Endodermal cell (in vitro differentiated cells): ENCODE measurements at regions not wholly inside any gene's neighbourhood (a gene's known extent, or its start where the extent isn't known, plus 50 kb on each side); places are given as distances from the start of the nearest gene placed in this dataset.

Experiments
- DNase-seq: peaks from one replicate; pipeline ENCODE4 v3.0.0-alpha.2; 2017
- H3K27ac ChIP-seq: 2 replicates; pipeline ENCODE4 v1.5.1; 2013; ENCODE audit warnings: mild to moderate bottlenecking, low read depth, low read length, moderate library complexity
- H3K27me3 ChIP-seq: 2 replicates; pipeline ENCODE4 v1.6.1; 2013; ENCODE audit warnings: mild to moderate bottlenecking, low read length, moderate library complexity; ENCODE audit not compliant: insufficient read depth, control insufficient read depth, poor library complexity, severe bottlenecking
- H3K36me3 ChIP-seq: 2 replicates; pipeline ENCODE4 v1.7.0; 2013; ENCODE audit warnings: mild to moderate bottlenecking, low read length, moderate library complexity; ENCODE audit not compliant: control insufficient read depth, insufficient read depth
- H3K4me1 ChIP-seq: one replicate; pipeline ENCODE4 v1.7.0; 2013; ENCODE audit warnings: low read length; ENCODE audit not compliant: control insufficient read depth, insufficient read depth
- H3K4me3 ChIP-seq: 2 replicates; pipeline ENCODE4 v1.5.1; 2013; ENCODE audit warnings: mild to moderate bottlenecking, low read length, moderate library complexity
- H3K9ac ChIP-seq: 2 replicates; pipeline ENCODE4 v1.6.1; 2013; ENCODE audit warnings: mild to moderate bottlenecking, low read length, moderate library complexity; ENCODE audit not compliant: poor library complexity, severe bottlenecking; ENCODE audit errors: extremely low read depth
- H3K9me3 ChIP-seq: 2 replicates; pipeline ENCODE4 v1.6.1; 2013; ENCODE audit warnings: mild to moderate bottlenecking, low read length, moderate library complexity; ENCODE audit not compliant: control insufficient read depth
- H3K27ac Mint-ChIP-seq: 2 replicates; pipeline ENCODE4 v1.8.0; 2020; ENCODE audit warnings: mixed read lengths
- H3K27me3 Mint-ChIP-seq: 2 replicates; pipeline ENCODE4 v1.8.0; 2021; ENCODE audit warnings: mild to moderate bottlenecking, mixed read lengths; ENCODE audit not compliant: insufficient read depth
- H3K36me3 Mint-ChIP-seq: 2 replicates; pipeline ENCODE4 v1.8.0; 2020; ENCODE audit warnings: low read depth, mixed read lengths
- H3K4me1 Mint-ChIP-seq: 2 replicates; pipeline ENCODE4 v1.8.0; 2020; ENCODE audit warnings: mixed read lengths
- H3K4me3 Mint-ChIP-seq: 2 replicates; pipeline ENCODE4 v1.8.0; 2020; ENCODE audit warnings: mild to moderate bottlenecking, moderate library complexity, mixed read lengths
- H3K9me3 Mint-ChIP-seq: 2 replicates; pipeline ENCODE4 v1.8.0; 2020; ENCODE audit warnings: mild to moderate bottlenecking, mixed read lengths
- CTCF ChIP-seq: fragments of 200-600 bp; sonication (generic); conservative IDR thresholded peaks from 2 replicates; pipeline ENCODE4 v1.5.0; 2021; ENCODE audit warnings: antibody characterized with exemption, mild to moderate bottlenecking
- WGBS, 2 experiments: methylation state at CpG; one replicate each; pipeline versions ENCODE4 v1.1.5 to v1.1.7; 2013; ENCODE audit warnings: missing lambda C conversion rate in 2 of 2, mixed read lengths in 1 of 2; ENCODE audit not compliant: insufficient coverage in 1 of 2, insufficient read length in 1 of 2; 5-methylcytosine and 5-hydroxymethylcytosine counted together

- H3K9me3 ChIP-seq: peaks cover 10% of the 10 kb centered on the region
- no peak for DNase-seq
- H3K27ac Mint-ChIP-seq: no peak overlapping the region
- no peak overlapping the region for H3K4me3 Mint-ChIP-seq
- H3K36me3 ChIP-seq: no peaks in the 10 kb centered on the region
- WGBS, 2 experiments: 89 to 93% methylated on average over 6 of the region's 6 CpGs
- H3K27me3 Mint-ChIP-seq: no peaks in the 10 kb centered on the region
- H3K9me3 Mint-ChIP-seq: peaks cover 22% of the 10 kb centered on the region
- no peak overlapping the region for H3K9ac ChIP-seq
- H3K4me1 ChIP-seq: no peaks in the 10 kb centered on the region
- H3K4me3 ChIP-seq: no peak overlapping the region
- no peak for TF ChIP-seq CTCF
- H3K27ac ChIP-seq: peak overlapping the region; percentile 66
- peaks cover 3% of the 10 kb centered on the region for H3K36me3 Mint-ChIP-seq
- H3K4me1 Mint-ChIP-seq: no peaks in the 10 kb centered on the region
- no peaks in the 10 kb centered on the region for H3K27me3 ChIP-seq
Observed at GRCh38 chr13:88526186-88526852, 855.1 kb downstream of the SLITRK5 start.

- Mint-ChIP-seq H3K36me3 (peaks cover 3% of the 10 kb centered on the region), H3K27me3 (no peaks in the 10 kb centered on the region), H3K4me3 (no peak overlapping the region), H3K27ac (no peak overlapping the region), H3K9me3 (peaks cover 19% of the 10 kb centered on the region), H3K4me1 (no peaks in the 10 kb centered on the region)
- DNase-seq: no peak
- Histone ChIP-seq H3K4me3 (no peak overlapping the region), H3K9ac (no peak overlapping the region), H3K36me3 (no peaks in the 10 kb centered on the region), H3K4me1 (no peaks in the 10 kb centered on the region), H3K27me3 (no peaks in the 10 kb centered on the region), H3K27ac (no peak overlapping the region), H3K9me3 (peaks cover 10% of the 10 kb centered on the region)
- 91 to 100% methylated on average over 3 to 6 of the region's 6 CpGs for WGBS, 2 experiments
- TF ChIP-seq CTCF: no peak
Observed at GRCh38 chr13:88526853-88527215, 855.7 kb downstream of the SLITRK5 start.

GRCh38 chr13:88541994-88542393 lies 870.8 kb downstream of the SLITRK5 start:
- Histone ChIP-seq H3K27me3 (no peaks in the 10 kb centered on the region), H3K9ac (no peak overlapping the region), H3K36me3 (no peaks in the 10 kb centered on the region), H3K9me3 (no peaks in the 10 kb centered on the region), H3K27ac (no peak overlapping the region), H3K4me3 (no peak overlapping the region), H3K4me1 (no peaks in the 10 kb centered on the region)
- 100% methylated on average over 1 of the region's 1 CpG; no CpG with 5 or more reads in 1 of the 2 experiments for WGBS, 2 experiments
- DNase-seq: no peak
- no peaks in the 10 kb centered on the region for H3K9me3 Mint-ChIP-seq
- no peak overlapping the region for H3K27ac Mint-ChIP-seq
- H3K4me3 Mint-ChIP-seq: no peak overlapping the region
- no peaks in the 10 kb centered on the region for H3K27me3 Mint-ChIP-seq
- no peaks in the 10 kb centered on the region for H3K36me3 Mint-ChIP-seq
- H3K4me1 Mint-ChIP-seq: no peaks in the 10 kb centered on the region
- no peak for TF ChIP-seq CTCF
